Medulla oblongata (tissue), 1 donor: ENCODE measurements at regions not wholly inside any gene's neighbourhood (a gene's known extent, or its start where the extent isn't known, plus 50 kb on each side); places are given as distances from the start of the nearest gene placed in this dataset.
"Not testable (repeated sequence)": the region's sequence is repeated elsewhere in the genome, so short reads cannot be mapped to it uniquely, and the experiment has no call there.

Experiments used
- DNase-seq: peaks from one replicate; pipeline ENCODE4 v3.0.0-alpha.2; 2015; ENCODE audit errors: extremely low spot score

- no peak for DNase-seq
Measured at GRCh38 chr6:67068781-67069180, 1361.8 kb upstream of the EYS start.

- no peak for DNase-seq
Measured at GRCh38 chr6:67064323-67064722, 1357.3 kb upstream of the EYS start.

- DNase-seq = no peak
Measured at GRCh38 chr6:67047996-67048395, 1341.0 kb upstream of the EYS start.

- no peak for DNase-seq
Measured at GRCh38 chr6:67045076-67045475, 1338.0 kb upstream of the EYS start.

GRCh38 chr6:67031451-67031850, 1324.4 kb upstream of the EYS start:
- DNase-seq = no peak

GRCh38 chr6:67030861-67031260, 1323.8 kb upstream of the EYS start:
- no peak for DNase-seq

- DNase-seq = no peak
Measured at GRCh38 chr6:67016921-67017460, 1310.0 kb upstream of the EYS start.

GRCh38 chr6:67011441-67011840, 1304.4 kb upstream of the EYS start:
- no peak for DNase-seq

GRCh38 chr6:67009818-67010217, 1302.8 kb upstream of the EYS start:
- no peak for DNase-seq

GRCh38 chr6:67003844-67004243, 1296.8 kb upstream of the EYS start:
- no peak for DNase-seq

GRCh38 chr6:67000121-67000520, 1293.1 kb upstream of the EYS start:
- no peak for DNase-seq

- not testable (repeated sequence) for DNase-seq
Measured at GRCh38 chr6:66997579-66997978, 1290.6 kb upstream of the EYS start.

GRCh38 chr6:66995669-66996068, 1288.6 kb upstream of the EYS start:
- DNase-seq = no peak

- DNase-seq = not testable (repeated sequence)
Measured at GRCh38 chr6:66993708-66994107, 1286.7 kb upstream of the EYS start.

- no peak for DNase-seq
Measured at GRCh38 chr6:66993272-66993671, 1286.2 kb upstream of the EYS start.

GRCh38 chr6:66992660-66993059, 1285.6 kb upstream of the EYS start:
- no peak for DNase-seq

- DNase-seq = no peak
Measured at GRCh38 chr6:66986940-66987339, 1279.9 kb upstream of the EYS start.

GRCh38 chr6:66985816-66986215, 1278.8 kb upstream of the EYS start:
- DNase-seq = no peak

GRCh38 chr6:66970373-66970772, 1263.3 kb upstream of the EYS start:
- DNase-seq = no peak

GRCh38 chr6:66965227-66965626, 1258.2 kb upstream of the EYS start:
- no peak for DNase-seq

- no peak for DNase-seq
Measured at GRCh38 chr6:66964216-66964615, 1257.2 kb upstream of the EYS start.

- DNase-seq = no peak
Measured at GRCh38 chr6:66962082-66962481, 1255.1 kb upstream of the EYS start.

- DNase-seq = no peak
Measured at GRCh38 chr6:66961191-66961590, 1254.2 kb upstream of the EYS start.

- DNase-seq = no peak
Measured at GRCh38 chr6:66949191-66949661, 1242.2 kb upstream of the EYS start.
